Panc1 (cell line): ENCODE measurements at regions not wholly inside any gene's neighbourhood (a gene's known extent, or its start where the extent isn't known, plus 50 kb on each side); places are given as distances from the start of the nearest gene placed in this dataset.

Source experiments
- ATAC-seq: fragments of 200-7000 bp; cut with Tn5 transposase; 2 replicates; pipeline ENCODE4 v1.9.1; 2020; ENCODE audit warnings: mild to moderate bottlenecking, moderate library complexity
- BruUV-seq: library from RNA; stranded (reverse); fragments of 400-500 nt; replicated peaks from 2 replicates; lab custom pipeline; 2021; lab: Mats Ljungman, UMichigan
- CTCF ChIA-PET: fragments of 300-600 bp; sonication (Branson Sonifier 250); formaldehyde crosslinking; loops from one replicate; lab custom pipeline; 2022; ENCODE audit warnings: antibody characterized with exemption; lab: Charles Lee
- POLR2A ChIA-PET: fragments of 300-600 bp; sonication (Branson Sonifier 250); formaldehyde crosslinking; loops from one replicate; lab custom pipeline; 2022; ENCODE audit warnings: antibody characterized with exemption; lab: Charles Lee
- DNase-seq: peaks from one replicate; pipeline ENCODE4 v3.0.0-alpha.2; 2010; ENCODE audit warnings: low read depth, low spot score
- H3K27ac ChIP-seq: 2 replicates; pipeline ENCODE4 v1.5.1; 2011; ENCODE audit warnings: mild to moderate bottlenecking, low read length, inconsistent platforms
- H3K27me3 ChIP-seq: fragments of 200-500 bp; sonication (Bioruptor generic); 2 replicates; pipeline ENCODE4 v1.6.0; 2014; ENCODE audit warnings: low read length, inconsistent platforms; ENCODE audit not compliant: control insufficient read depth, insufficient read depth
- H3K36me3 ChIP-seq: fragments of 200-500 bp; sonication (Bioruptor generic); 2 replicates; pipeline ENCODE4 v1.5.1; 2014; ENCODE audit warnings: inconsistent platforms, mild to moderate bottlenecking, low read length, moderate library complexity; ENCODE audit not compliant: control insufficient read depth, insufficient read depth
- H3K4me1 ChIP-seq: 2 replicates; pipeline ENCODE4 v1.5.1; 2011; ENCODE audit warnings: inconsistent platforms, mild to moderate bottlenecking, low read length, moderate library complexity; ENCODE audit not compliant: control insufficient read depth, insufficient read depth
- H3K4me3 ChIP-seq, 2 experiments: 2 replicates each; pipeline ENCODE4 v1.5.1; 2011 to 2012; ENCODE audit warnings: low read depth in 2 of 2, low read length in 2 of 2, mild to moderate bottlenecking in 2 of 2, inconsistent platforms in 1 of 2, moderate library complexity in 1 of 2
- H3K9me3 ChIP-seq: fragments of 200-500 bp; sonication (Bioruptor generic); 2 replicates; pipeline ENCODE4 v1.5.1; 2014; ENCODE audit warnings: low read depth, mild to moderate bottlenecking, inconsistent platforms, low read length, moderate library complexity; ENCODE audit not compliant: control insufficient read depth, insufficient read depth
- CTCF ChIP-seq: fragments of 450-650 bp; IDR thresholded peaks from 2 replicates; pipeline ENCODE4 v1.5.1; 2017; ENCODE audit warnings: mild to moderate bottlenecking
- POLR2AphosphoS5 ChIP-seq: IDR thresholded peaks from 2 replicates; pipeline ENCODE4 v1.6.1; 2012; ENCODE audit warnings: mild to moderate bottlenecking, low read depth, low read length, moderate library complexity
- REST ChIP-seq, 2 experiments: IDR thresholded peaks; 2 replicates each; pipeline ENCODE4 v1.6.1; 2011 to 2012; ENCODE audit warnings: low read depth in 2 of 2, control low read depth in 1 of 2, low read length in 1 of 2, mild to moderate bottlenecking in 1 of 2, moderate library complexity in 1 of 2; ENCODE audit not compliant: insufficient read depth in 1 of 2
- SIN3A ChIP-seq: IDR thresholded peaks from 2 replicates; pipeline ENCODE4 v1.6.1; 2012; ENCODE audit warnings: low read depth, mild to moderate bottlenecking, low read length, moderate library complexity, borderline replicate concordance; ENCODE audit not compliant: insufficient read depth
- TCF7L2 ChIP-seq: IDR thresholded peaks from 2 replicates; pipeline ENCODE4 v1.6.1; 2011; ENCODE audit warnings: mild to moderate bottlenecking, low read depth, low read length, inconsistent platforms
- in situ Hi-C: cut with HindIII; loops from 2 replicates; pipeline ENCODE4 v1.10.0; 2016; ENCODE audit warnings: low sequenced_read_pairs, low pct_unique_long_range_greater_than_20kb
- intact Hi-C: fragments of 100-400 bp; cut with micrococcal nuclease; formaldehyde crosslinking; loops from one replicate; pipeline ENCODE4 v1.10.0; 2022; ENCODE audit not compliant: unreplicated experiment

GRCh38 chr7:81573932-81574331 lies 195.9 kb downstream of the HGF start:
- DNase-seq (no peak), ATAC-seq (no peak)
- Histone ChIP-seq H3K4me1 (no peaks in the 10 kb centered on the region), H3K27ac (no peak overlapping the region), H3K36me3 (no peaks in the 10 kb centered on the region), H3K9me3 (no peaks in the 10 kb centered on the region), H3K27me3 (no peaks in the 10 kb centered on the region), H3K4me3 (no peak overlapping the region)
- BruUV-seq = no TSS peak
- in situ Hi-C loops = no loop called here
- intact Hi-C loops = no loop called here
- ChIA-PET POLR2A (no interaction called here), CTCF (no interaction called here)
- TF ChIP-seq REST (IDR thresholded peaks at IDR 0.05; ENCODE audit: insufficient read depth in 1 of 2, low read depth in 2 of 2, low read length in 1 of 2) (no peak), SIN3A (no peak), POLR2AphosphoS5 (no peak), CTCF (no peak), TCF7L2 (no peak)

GRCh38 chr7:81573128-81573527 lies 196.7 kb downstream of the HGF start:
- TF ChIP-seq SIN3A (no peak), POLR2AphosphoS5 (no peak)
- ChIA-PET POLR2A (no interaction called here), CTCF (no interaction called here)
- Histone ChIP-seq H3K4me1 (no peaks in the 10 kb centered on the region), H3K27me3 (no peaks in the 10 kb centered on the region), H3K9me3 (no peaks in the 10 kb centered on the region), H3K27ac (no peak overlapping the region), H3K4me3 (no peak overlapping the region), H3K36me3 (no peaks in the 10 kb centered on the region)
- ATAC-seq (no peak), DNase-seq (no peak)
- BruUV-seq = no TSS peak
- in situ Hi-C loops (no loop called here), intact Hi-C loops (no loop called here)

- intact Hi-C loops = no loop called here
- in situ Hi-C loops = no loop called here
Measured at GRCh38 chr7:81562581-81562980, 207.3 kb downstream of the HGF start.

More at GRCh38 chr7:81562581-81562980, 207.3 kb downstream of the HGF start:
- Histone ChIP-seq H3K27ac (no peak overlapping the region), H3K4me1 (no peaks in the 10 kb centered on the region), H3K27me3 (no peaks in the 10 kb centered on the region), H3K4me3 (no peak overlapping the region), H3K36me3 (no peaks in the 10 kb centered on the region; the same call in 1 of the 2 replicates), H3K9me3 (no peaks in the 10 kb centered on the region)
- ATAC-seq (no peak), DNase-seq (no peak)
- ChIA-PET CTCF (no interaction called here), POLR2A (no interaction called here)
- BruUV-seq = no TSS peak
- TF ChIP-seq REST (IDR thresholded peaks at IDR 0.05; ENCODE audit: insufficient read depth in 1 of 2, low read depth in 2 of 2, low read length in 1 of 2) = no peak
- no peak for TF ChIP-seq CTCF
- no peak for TF ChIP-seq SIN3A
- TF ChIP-seq TCF7L2 = no peak
- no peak for TF ChIP-seq POLR2AphosphoS5
